ENCODE measurements at regions not wholly inside any gene's neighbourhood (a gene's known extent, or its start where the extent isn't known, plus 50 kb on each side); places are given as distances from the start of the nearest gene placed in this dataset.

DNA sequence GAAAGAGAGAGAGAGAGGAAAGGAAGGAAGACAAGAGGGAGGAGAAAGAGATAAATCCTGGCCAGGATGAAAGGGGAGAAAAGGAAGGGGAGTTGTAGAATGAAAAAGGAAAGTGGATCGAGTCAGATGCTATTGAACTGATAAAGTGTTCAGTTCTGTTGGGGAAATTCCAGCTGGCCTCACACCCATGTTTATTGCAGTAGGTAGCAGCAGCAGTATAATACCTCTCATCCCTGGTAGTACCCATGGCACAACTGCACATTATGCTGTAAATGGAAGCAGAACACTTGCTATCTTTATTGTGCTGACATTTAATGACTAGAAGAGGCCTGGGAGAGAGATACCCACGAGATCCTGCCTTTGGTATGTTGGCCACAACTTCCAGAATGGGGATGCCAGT is 178.1 kb downstream of the EVX1 start:
- TF ChIP-seq, protein P1, sequence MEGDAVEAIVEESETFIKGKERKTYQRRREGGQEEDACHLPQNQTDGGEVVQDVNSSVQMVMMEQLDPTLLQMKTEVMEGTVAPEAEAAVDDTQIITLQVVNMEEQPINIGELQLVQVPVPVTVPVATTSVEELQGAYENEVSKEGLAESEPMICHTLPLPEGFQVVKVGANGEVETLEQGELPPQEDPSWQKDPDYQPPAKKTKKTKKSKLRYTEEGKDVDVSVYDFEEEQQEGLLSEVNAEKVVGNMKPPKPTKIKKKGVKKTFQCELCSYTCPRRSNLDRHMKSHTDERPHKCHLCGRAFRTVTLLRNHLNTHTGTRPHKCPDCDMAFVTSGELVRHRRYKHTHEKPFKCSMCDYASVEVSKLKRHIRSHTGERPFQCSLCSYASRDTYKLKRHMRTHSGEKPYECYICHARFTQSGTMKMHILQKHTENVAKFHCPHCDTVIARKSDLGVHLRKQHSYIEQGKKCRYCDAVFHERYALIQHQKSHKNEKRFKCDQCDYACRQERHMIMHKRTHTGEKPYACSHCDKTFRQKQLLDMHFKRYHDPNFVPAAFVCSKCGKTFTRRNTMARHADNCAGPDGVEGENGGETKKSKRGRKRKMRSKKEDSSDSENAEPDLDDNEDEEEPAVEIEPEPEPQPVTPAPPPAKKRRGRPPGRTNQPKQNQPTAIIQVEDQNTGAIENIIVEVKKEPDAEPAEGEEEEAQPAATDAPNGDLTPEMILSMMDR (IDR thresholded peaks at IDR 0.05) = no peak
- TF ChIP-seq, protein P2, sequence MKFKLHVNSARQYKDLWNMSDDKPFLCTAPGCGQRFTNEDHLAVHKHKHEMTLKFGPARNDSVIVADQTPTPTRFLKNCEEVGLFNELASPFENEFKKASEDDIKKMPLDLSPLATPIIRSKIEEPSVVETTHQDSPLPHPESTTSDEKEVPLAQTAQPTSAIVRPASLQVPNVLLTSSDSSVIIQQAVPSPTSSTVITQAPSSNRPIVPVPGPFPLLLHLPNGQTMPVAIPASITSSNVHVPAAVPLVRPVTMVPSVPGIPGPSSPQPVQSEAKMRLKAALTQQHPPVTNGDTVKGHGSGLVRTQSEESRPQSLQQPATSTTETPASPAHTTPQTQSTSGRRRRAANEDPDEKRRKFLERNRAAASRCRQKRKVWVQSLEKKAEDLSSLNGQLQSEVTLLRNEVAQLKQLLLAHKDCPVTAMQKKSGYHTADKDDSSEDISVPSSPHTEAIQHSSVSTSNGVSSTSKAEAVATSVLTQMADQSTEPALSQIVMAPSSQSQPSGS (CRISPR knock-in tag; IDR thresholded peaks at IDR 0.05; ENCODE audit: borderline replicate concordance, low read depth) = no peak

All from WTC11 (cell line).